ENCODE measurements at regions not wholly inside any gene's neighbourhood (a gene's known extent, or its start where the extent isn't known, plus 50 kb on each side); places are given as distances from the start of the nearest gene placed in this dataset.

- no peak for TF ChIP-seq CTCF (IDR thresholded peaks at IDR 0.05; ENCODE audit: unreplicated experiment)
- Mint-ChIP-seq H3K27ac (no peak overlapping the region), H3K9me3 (ENCODE audit: low read depth) (no peaks in the 10 kb centered on the region), H3K27me3 (peaks cover 23% of the 10 kb centered on the region), H3K4me1 (ENCODE audit: low read depth) (peaks cover 2% of the 10 kb centered on the region), H3K36me3 (ENCODE audit: insufficient read depth) (no peaks in the 10 kb centered on the region), H3K4me3 (ENCODE audit: low read depth) (no peak overlapping the region)
- no peak for DNase-seq (ENCODE audit: low spot score, unreplicated experiment)
Observed at GRCh38 chr16:8260140-8260539, 330.2 kb downstream of the TMEM114 start.

GRCh38 chr16:8258523-8258922 is 331.8 kb downstream of the TMEM114 start:
- DNase-seq (ENCODE audit: low spot score, unreplicated experiment): no peak
- H3K4me3 Mint-ChIP-seq (ENCODE audit: low read depth): no peak overlapping the region
- TF ChIP-seq CTCF (IDR thresholded peaks at IDR 0.05; ENCODE audit: unreplicated experiment): no peak
- H3K9me3 Mint-ChIP-seq (ENCODE audit: low read depth): no peaks in the 10 kb centered on the region
- no peaks in the 10 kb centered on the region for H3K36me3 Mint-ChIP-seq (ENCODE audit: insufficient read depth)
- no peak overlapping the region for H3K27ac Mint-ChIP-seq
- peaks cover 21% of the 10 kb centered on the region for H3K27me3 Mint-ChIP-seq
- peaks cover 2% of the 10 kb centered on the region for H3K4me1 Mint-ChIP-seq (ENCODE audit: low read depth)

- H3K9me3 Mint-ChIP-seq (ENCODE audit: low read depth): no peaks in the 10 kb centered on the region
- TF ChIP-seq CTCF (IDR thresholded peaks at IDR 0.05; ENCODE audit: unreplicated experiment): no peak
- no peak overlapping the region for H3K27ac Mint-ChIP-seq
- no peak overlapping the region for H3K4me3 Mint-ChIP-seq (ENCODE audit: low read depth)
- H3K4me1 Mint-ChIP-seq (ENCODE audit: low read depth): peaks cover 2% of the 10 kb centered on the region
- DNase-seq (ENCODE audit: low spot score, unreplicated experiment): no peak
- no peaks in the 10 kb centered on the region for H3K36me3 Mint-ChIP-seq (ENCODE audit: insufficient read depth)
- peaks cover 21% of the 10 kb centered on the region for H3K27me3 Mint-ChIP-seq
Observed at GRCh38 chr16:8257561-8257960, 332.8 kb downstream of the TMEM114 start.

GRCh38 chr16:8254405-8254804 is 335.9 kb downstream of the TMEM114 start:
- Mint-ChIP-seq H3K36me3 (ENCODE audit: insufficient read depth) (no peaks in the 10 kb centered on the region), H3K4me3 (ENCODE audit: low read depth) (no peak overlapping the region), H3K27me3 (peaks cover 18% of the 10 kb centered on the region), H3K27ac (no peak overlapping the region), H3K4me1 (ENCODE audit: low read depth) (no peaks in the 10 kb centered on the region), H3K9me3 (ENCODE audit: low read depth) (no peaks in the 10 kb centered on the region)
- DNase-seq (ENCODE audit: low spot score, unreplicated experiment): no peak
- no peak for TF ChIP-seq CTCF (IDR thresholded peaks at IDR 0.05; ENCODE audit: unreplicated experiment)

GRCh38 chr16:8253718-8254117 is 336.6 kb downstream of the TMEM114 start:
- H3K27me3 Mint-ChIP-seq: peaks cover 17% of the 10 kb centered on the region
- H3K4me1 Mint-ChIP-seq (ENCODE audit: low read depth): no peaks in the 10 kb centered on the region
- no peak overlapping the region for H3K27ac Mint-ChIP-seq
- no peaks in the 10 kb centered on the region for H3K9me3 Mint-ChIP-seq (ENCODE audit: low read depth)
- no peak overlapping the region for H3K4me3 Mint-ChIP-seq (ENCODE audit: low read depth)
- TF ChIP-seq CTCF (IDR thresholded peaks at IDR 0.05; ENCODE audit: unreplicated experiment): no peak
- DNase-seq (ENCODE audit: low spot score, unreplicated experiment): no peak
- H3K36me3 Mint-ChIP-seq (ENCODE audit: insufficient read depth): no peaks in the 10 kb centered on the region
